ENCODE measurements at regions not wholly inside any gene's neighbourhood (a gene's known extent, or its start where the extent isn't known, plus 50 kb on each side); places are given as distances from the start of the nearest gene placed in this dataset.

GRCh38 chr6:155832596-155832995 is 377.0 kb upstream of the NOX3 start:
- no peaks in the 10 kb centered on the region for H3K4me1 ChIP-seq
- H3K27me3 ChIP-seq, result no peaks in the 10 kb centered on the region
- no peak overlapping the region for H3K4me3 ChIP-seq
- no peak for DNase-seq
- H3K36me3 ChIP-seq, result no peaks in the 10 kb centered on the region
- in situ Hi-C loops (cut with MboI; ENCODE audit: low pct_ligation_motif_present in 1 of 4, low pct_unique_long_range_greater_than_20kb in 1 of 4, low sequenced_read_pairs in 3 of 4) (no loop called here), intact Hi-C loops (cut with DNase I; ENCODE audit: low total_unique reads) (no loop called here)
- WGBS, 2 donors (ENCODE audit: low coverage in 1 of 2), result 76 to 81% methylated on average over 4 of the region's 4 CpGs
- no peak for TF ChIP-seq CTCF (IDR thresholded peaks at IDR 0.05)
- TF ChIP-seq EP300 (IDR thresholded peaks at IDR 0.05; ENCODE audit: low read depth), result no peak
- no peak for TF ChIP-seq POLR2AphosphoS5 (IDR thresholded peaks at IDR 0.05)
- no peak for TF ChIP-seq POLR2A (IDR thresholded peaks at IDR 0.05)
- H3K27ac ChIP-seq, result no peak overlapping the region
- H3K9me3 ChIP-seq, result no peaks in the 10 kb centered on the region

GRCh38 chr6:155830531-155830930 is 374.9 kb upstream of the NOX3 start:
- no peaks in the 10 kb centered on the region for H3K36me3 ChIP-seq
- no peaks in the 10 kb centered on the region for H3K4me1 ChIP-seq
- intact Hi-C loops (cut with DNase I; ENCODE audit: low total_unique reads) (no loop called here), in situ Hi-C loops (cut with MboI; ENCODE audit: low pct_ligation_motif_present in 1 of 4, low pct_unique_long_range_greater_than_20kb in 1 of 4, low sequenced_read_pairs in 3 of 4) (no loop called here)
- no peaks in the 10 kb centered on the region for H3K27me3 ChIP-seq
- no peak overlapping the region for H3K27ac ChIP-seq
- WGBS, 2 donors (ENCODE audit: low coverage in 1 of 2), result 77 to 86% methylated on average over 5 of the region's 5 CpGs
- DNase-seq, result no peak
- TF ChIP-seq POLR2A (IDR thresholded peaks at IDR 0.05) (no peak), EP300 (IDR thresholded peaks at IDR 0.05; ENCODE audit: low read depth) (no peak), POLR2AphosphoS5 (IDR thresholded peaks at IDR 0.05) (no peak), CTCF (IDR thresholded peaks at IDR 0.05) (no peak)
- H3K4me3 ChIP-seq, result no peak overlapping the region
- no peaks in the 10 kb centered on the region for H3K9me3 ChIP-seq

- Histone ChIP-seq H3K36me3 (no peaks in the 10 kb centered on the region), H3K4me3 (no peak overlapping the region), H3K4me1 (no peaks in the 10 kb centered on the region), H3K9me3 (no peaks in the 10 kb centered on the region), H3K27ac (no peak overlapping the region), H3K27me3 (no peaks in the 10 kb centered on the region)
- 82 to 100% methylated on average over 2 of the region's 2 CpGs for WGBS, 2 donors (ENCODE audit: low coverage in 1 of 2)
- no peak for DNase-seq
- in situ Hi-C loops (cut with MboI; ENCODE audit: low pct_ligation_motif_present in 1 of 4, low pct_unique_long_range_greater_than_20kb in 1 of 4, low sequenced_read_pairs in 3 of 4), result no loop called here
- intact Hi-C loops (cut with DNase I; ENCODE audit: low total_unique reads), result no loop called here
- no peak for TF ChIP-seq EP300 (IDR thresholded peaks at IDR 0.05; ENCODE audit: low read depth)
- no peak for TF ChIP-seq CTCF (IDR thresholded peaks at IDR 0.05)
- TF ChIP-seq POLR2AphosphoS5 (IDR thresholded peaks at IDR 0.05), result no peak
These were observed 374.0 kb upstream of the NOX3 start for GRCh38 chr6:155829646-155830045.

- H3K27ac ChIP-seq, result no peak overlapping the region
- TF ChIP-seq CTCF (IDR thresholded peaks at IDR 0.05) (no peak), EP300 (IDR thresholded peaks at IDR 0.05; ENCODE audit: low read depth) (no peak), POLR2A (IDR thresholded peaks at IDR 0.05) (no peak), POLR2AphosphoS5 (IDR thresholded peaks at IDR 0.05) (no peak)
- H3K4me3 ChIP-seq, result no peak overlapping the region
- H3K9me3 ChIP-seq, result no peaks in the 10 kb centered on the region
- WGBS, 2 donors (ENCODE audit: low coverage in 1 of 2), result 85 to 88% methylated on average over 3 of the region's 3 CpGs
- in situ Hi-C loops (cut with MboI; ENCODE audit: low pct_ligation_motif_present in 1 of 4, low pct_unique_long_range_greater_than_20kb in 1 of 4, low sequenced_read_pairs in 3 of 4) (no loop called here), intact Hi-C loops (cut with DNase I; ENCODE audit: low total_unique reads) (no loop called here)
- DNase-seq, result no peak
- no peaks in the 10 kb centered on the region for H3K27me3 ChIP-seq
- no peaks in the 10 kb centered on the region for H3K36me3 ChIP-seq
- no peaks in the 10 kb centered on the region for H3K4me1 ChIP-seq
These were observed 373.4 kb upstream of the NOX3 start for GRCh38 chr6:155828989-155829388.
